ENCODE measurements at regions not wholly inside any gene's neighbourhood (a gene's known extent, or its start where the extent isn't known, plus 50 kb on each side); places are given as distances from the start of the nearest gene placed in this dataset.
"Not testable (repeated sequence)": the region's sequence is repeated elsewhere in the genome, so short reads cannot be mapped to it uniquely, and the experiment has no call there.

DNA sequence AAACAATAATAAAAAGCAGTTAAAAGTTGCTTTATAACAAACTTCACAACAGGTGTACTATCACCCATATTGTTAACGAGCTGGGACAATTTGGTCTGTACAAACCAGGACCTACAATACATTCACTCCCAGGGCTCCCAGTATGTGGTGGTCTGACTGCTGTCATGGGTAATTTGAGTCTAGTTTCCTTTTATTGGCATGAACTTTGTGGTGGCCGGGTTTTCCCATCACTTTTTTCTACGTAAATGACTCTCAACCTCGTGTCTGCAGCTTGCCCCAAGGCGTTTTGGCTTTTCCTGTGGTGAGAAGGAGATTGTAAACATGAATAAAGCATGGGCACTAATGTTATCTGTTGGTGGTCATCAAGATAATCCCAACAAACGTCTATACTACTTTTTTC, 118.7 kb upstream of the CDK6 start:
- 84 to 88% methylated on average over 4 to 6 of the region's 6 CpGs for WGBS, 2 experiments
- Histone ChIP-seq H3K4me3 (ENCODE audit: insufficient read depth, low read depth, low read length) (no peak overlapping the region), H3K36me3 (ENCODE audit: control insufficient read depth, insufficient read depth, low read length) (no peaks in the 10 kb centered on the region), H3K27ac (ENCODE audit: insufficient read depth, low read depth, low read length, poor library complexity, severe bottlenecking) (no peak overlapping the region), H3K4me1 (ENCODE audit: control insufficient read depth, insufficient read depth, low read length) (no peaks in the 10 kb centered on the region), H3K27me3 (ENCODE audit: control insufficient read depth, insufficient read depth, low read length, poor library complexity, severe bottlenecking) (no peaks in the 10 kb centered on the region), H3K9me3 (ENCODE audit: control insufficient read depth, low read length) (no peaks in the 10 kb centered on the region)

DNA sequence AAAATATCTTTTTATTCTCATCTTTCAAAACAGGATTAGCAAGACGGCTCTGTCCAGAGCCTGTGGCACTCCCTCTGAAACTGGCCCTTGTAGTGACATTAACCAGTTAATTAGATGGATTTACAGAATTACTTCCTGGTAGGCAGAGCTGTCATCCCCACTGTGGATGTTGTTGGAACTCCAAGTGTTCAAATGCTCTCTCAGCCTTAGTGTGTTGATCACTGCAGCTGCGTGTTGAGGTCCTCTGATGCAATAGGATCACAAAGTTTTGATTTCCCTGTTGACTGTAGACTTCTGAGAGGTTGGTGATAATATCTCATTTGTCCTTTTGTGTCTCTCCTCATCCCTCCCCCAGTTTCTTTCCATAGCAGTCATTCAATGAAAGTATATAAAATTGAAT, 117.3 kb upstream of the CDK6 start:
- no peak overlapping the region for H3K27ac ChIP-seq (ENCODE audit: insufficient read depth, low read depth, low read length, poor library complexity, severe bottlenecking)
- H3K4me1 ChIP-seq (ENCODE audit: control insufficient read depth, insufficient read depth, low read length) = no peaks in the 10 kb centered on the region
- no peaks in the 10 kb centered on the region for H3K9me3 ChIP-seq (ENCODE audit: control insufficient read depth, low read length)
- no peaks in the 10 kb centered on the region for H3K27me3 ChIP-seq (ENCODE audit: control insufficient read depth, insufficient read depth, low read length, poor library complexity, severe bottlenecking)
- 81 to 90% methylated on average over 2 of the region's 2 CpGs for WGBS, 2 experiments
- no peaks in the 10 kb centered on the region for H3K36me3 ChIP-seq (ENCODE audit: control insufficient read depth, insufficient read depth, low read length)
- no peak overlapping the region for H3K4me3 ChIP-seq (ENCODE audit: insufficient read depth, low read depth, low read length)

DNA sequence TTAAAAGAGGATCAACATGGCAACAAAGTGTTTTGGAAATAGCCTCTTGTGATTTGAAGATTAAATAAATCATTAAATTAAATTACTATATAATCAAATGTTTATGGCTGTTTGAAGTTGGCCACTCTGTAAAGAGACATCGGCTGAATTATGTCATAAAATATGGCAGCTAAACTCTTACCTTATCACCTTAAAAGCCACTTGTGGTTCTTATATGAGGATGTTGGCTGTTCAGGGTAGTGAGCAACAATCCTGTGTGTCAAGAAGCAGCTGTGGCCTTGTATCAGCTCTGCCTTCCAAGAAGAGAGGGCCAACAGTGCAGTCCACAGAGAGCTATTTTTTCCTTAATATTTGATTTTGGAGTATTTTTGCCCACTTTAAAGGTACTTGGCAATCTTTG, 113.4 kb upstream of the CDK6 start:
- Histone ChIP-seq H3K9me3 (ENCODE audit: control insufficient read depth, low read length) (no peaks in the 10 kb centered on the region), H3K4me1 (ENCODE audit: control insufficient read depth, insufficient read depth, low read length) (no peaks in the 10 kb centered on the region), H3K4me3 (ENCODE audit: insufficient read depth, low read depth, low read length) (no peak overlapping the region), H3K27me3 (ENCODE audit: control insufficient read depth, insufficient read depth, low read length, poor library complexity, severe bottlenecking) (no peaks in the 10 kb centered on the region), H3K27ac (ENCODE audit: insufficient read depth, low read depth, low read length, poor library complexity, severe bottlenecking) (no peak overlapping the region), H3K36me3 (ENCODE audit: control insufficient read depth, insufficient read depth, low read length) (no peaks in the 10 kb centered on the region)
- no CpG with 5 or more reads among the region's 1 CpG for WGBS, 2 experiments

DNA sequence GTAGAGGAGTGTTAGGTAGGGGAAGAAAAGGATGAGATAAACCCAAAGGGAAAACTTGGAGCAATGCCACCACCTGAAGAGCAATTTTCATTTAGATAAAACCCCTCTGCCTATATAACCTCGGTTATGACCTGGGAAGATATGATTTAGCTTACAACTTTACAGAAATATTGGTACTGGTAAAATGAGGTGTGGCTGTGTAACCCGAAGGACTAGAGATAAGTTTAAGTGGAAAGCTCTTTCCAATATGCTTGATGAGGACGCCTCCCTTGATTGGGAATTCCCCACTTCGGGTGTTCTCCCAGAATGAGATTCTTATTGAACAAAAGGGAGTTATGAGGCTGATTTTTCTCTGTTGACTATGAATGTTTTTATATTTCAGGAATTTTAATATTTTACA, 109.5 kb upstream of the CDK6 start:
- Histone ChIP-seq H3K9me3 (ENCODE audit: control insufficient read depth, low read length) (no peaks in the 10 kb centered on the region), H3K4me3 (ENCODE audit: insufficient read depth, low read depth, low read length) (no peak overlapping the region), H3K36me3 (ENCODE audit: control insufficient read depth, insufficient read depth, low read length) (no peaks in the 10 kb centered on the region), H3K27ac (ENCODE audit: insufficient read depth, low read depth, low read length, poor library complexity, severe bottlenecking) (no peak overlapping the region), H3K4me1 (ENCODE audit: control insufficient read depth, insufficient read depth, low read length) (no peaks in the 10 kb centered on the region), H3K27me3 (ENCODE audit: control insufficient read depth, insufficient read depth, low read length, poor library complexity, severe bottlenecking) (no peaks in the 10 kb centered on the region)
- WGBS, 2 experiments = 90 to 96% methylated on average over 3 to 4 of the region's 4 CpGs

DNA sequence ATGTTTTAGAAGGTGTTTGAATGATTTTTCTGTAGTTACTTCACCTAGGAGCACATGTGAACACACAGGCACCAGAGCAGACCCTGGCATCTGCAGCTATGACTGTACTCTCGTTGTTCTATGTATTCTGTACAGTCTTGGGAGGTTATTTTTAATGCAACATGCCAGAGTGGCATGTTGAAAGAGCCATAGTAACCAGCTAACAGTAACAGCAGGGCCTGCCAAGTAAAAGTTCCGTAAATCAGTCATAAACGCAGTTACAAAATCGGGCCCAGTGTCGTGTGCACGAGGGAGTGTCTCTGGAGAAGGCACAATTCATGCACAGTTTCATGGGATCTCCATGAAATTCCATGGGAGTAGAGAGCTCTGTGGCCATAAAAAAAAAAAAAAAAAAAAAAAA, 108.3 kb upstream of the CDK6 start:
- no peaks in the 10 kb centered on the region for H3K4me1 ChIP-seq (ENCODE audit: control insufficient read depth, insufficient read depth, low read length)
- no peak overlapping the region for H3K27ac ChIP-seq (ENCODE audit: insufficient read depth, low read depth, low read length, poor library complexity, severe bottlenecking)
- 93 to 96% methylated on average over 6 of the region's 6 CpGs for WGBS, 2 experiments
- H3K27me3 ChIP-seq (ENCODE audit: control insufficient read depth, insufficient read depth, low read length, poor library complexity, severe bottlenecking) = no peaks in the 10 kb centered on the region
- no peaks in the 10 kb centered on the region for H3K36me3 ChIP-seq (ENCODE audit: control insufficient read depth, insufficient read depth, low read length)
- no peak overlapping the region for H3K4me3 ChIP-seq (ENCODE audit: insufficient read depth, low read depth, low read length)
- H3K9me3 ChIP-seq (ENCODE audit: control insufficient read depth, low read length) = no peaks in the 10 kb centered on the region

GRCh38 chr7:92942706-92943105, 106.3 kb upstream of the CDK6 start:
- not testable (repeated sequence) for H3K9me3 ChIP-seq (ENCODE audit: control insufficient read depth, low read length)

DNA sequence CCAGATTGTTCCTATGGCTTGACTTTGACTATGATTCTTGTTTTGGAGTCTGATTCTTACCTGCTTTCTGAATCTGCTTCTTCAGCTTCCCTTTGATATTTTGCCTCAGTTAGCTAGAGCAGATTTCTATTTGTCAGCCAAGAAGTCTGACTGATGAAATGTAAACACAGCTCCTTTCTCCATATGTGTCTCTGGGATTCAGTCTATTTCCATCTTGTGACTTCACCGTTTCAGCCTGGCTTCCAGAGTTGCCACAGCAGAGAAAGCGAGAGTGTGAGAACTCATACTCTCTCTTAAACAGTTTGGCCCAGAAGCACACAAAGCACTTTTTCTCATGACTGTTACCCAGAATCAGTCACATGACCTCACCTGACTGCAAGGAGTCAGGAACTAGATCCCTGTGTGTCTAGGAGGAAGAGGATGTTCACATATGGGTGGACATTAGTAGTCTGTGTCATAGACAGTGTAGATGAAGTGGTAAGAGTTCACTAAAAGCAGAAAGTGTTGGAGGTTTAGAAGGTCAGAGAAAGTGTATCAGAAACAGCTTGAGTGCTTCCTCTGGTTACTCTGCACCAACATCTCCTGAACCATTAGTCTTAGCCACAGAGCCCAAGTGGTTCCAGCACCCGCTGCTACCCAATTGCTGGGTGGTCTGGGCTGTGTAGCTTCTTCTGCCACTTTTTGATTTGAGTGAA, 103.4 kb upstream of the CDK6 start:
- WGBS, 2 experiments = 94 to 98% methylated on average over 3 of the region's 3 CpGs
- H3K4me3 ChIP-seq (ENCODE audit: insufficient read depth, low read depth, low read length) = no peak overlapping the region
- no peaks in the 10 kb centered on the region for H3K9me3 ChIP-seq (ENCODE audit: control insufficient read depth, low read length)
- no peaks in the 10 kb centered on the region for H3K4me1 ChIP-seq (ENCODE audit: control insufficient read depth, insufficient read depth, low read length)
- no peaks in the 10 kb centered on the region for H3K27me3 ChIP-seq (ENCODE audit: control insufficient read depth, insufficient read depth, low read length, poor library complexity, severe bottlenecking)
- no peaks in the 10 kb centered on the region for H3K36me3 ChIP-seq (ENCODE audit: control insufficient read depth, insufficient read depth, low read length)
- H3K27ac ChIP-seq (ENCODE audit: insufficient read depth, low read depth, low read length, poor library complexity, severe bottlenecking) = no peak overlapping the region

More at GRCh38 chr7:92942706-92943105, 106.3 kb upstream of the CDK6 start:
- H3K4me1 ChIP-seq (ENCODE audit: control insufficient read depth, insufficient read depth, low read length); H3K27me3 ChIP-seq (ENCODE audit: control insufficient read depth, insufficient read depth, low read length, poor library complexity, severe bottlenecking); H3K4me3 ChIP-seq (ENCODE audit: insufficient read depth, low read depth, low read length); H3K27ac ChIP-seq (ENCODE audit: insufficient read depth, low read depth, low read length, poor library complexity, severe bottlenecking); H3K36me3 ChIP-seq (ENCODE audit: control insufficient read depth, insufficient read depth, low read length): not testable (repeated sequence)
- 100% methylated on average over 1 of the region's 1 CpG; no CpG with 5 or more reads in 1 of the 2 experiments for WGBS, 2 experiments

DNA sequence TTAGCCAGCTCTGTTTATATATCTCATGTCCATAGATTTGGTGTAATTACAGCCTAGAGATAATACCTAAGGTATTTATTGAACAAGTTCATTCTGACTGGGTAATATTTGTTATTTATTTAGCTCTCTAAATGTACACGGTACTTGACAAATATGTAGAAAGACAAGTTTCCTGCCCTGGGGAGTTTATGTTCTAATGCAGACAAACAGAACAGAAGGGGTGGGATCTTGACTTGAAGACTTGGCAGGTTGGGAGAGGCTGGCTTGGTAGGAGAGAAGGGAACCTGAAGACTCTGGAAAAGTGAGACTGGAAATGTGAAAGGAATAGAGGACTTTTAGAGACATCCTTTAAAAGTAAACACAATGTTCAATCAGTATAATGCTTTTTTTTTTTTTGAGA, 97.7 kb upstream of the CDK6 start:
- no peak overlapping the region for H3K4me3 ChIP-seq (ENCODE audit: insufficient read depth, low read depth, low read length)
- no peaks in the 10 kb centered on the region for H3K4me1 ChIP-seq (ENCODE audit: control insufficient read depth, insufficient read depth, low read length)
- 95 to 100% methylated on average over 1 of the region's 1 CpG for WGBS, 2 experiments
- H3K27me3 ChIP-seq (ENCODE audit: control insufficient read depth, insufficient read depth, low read length, poor library complexity, severe bottlenecking) = no peaks in the 10 kb centered on the region
- no peak overlapping the region for H3K27ac ChIP-seq (ENCODE audit: insufficient read depth, low read depth, low read length, poor library complexity, severe bottlenecking)
- no peaks in the 10 kb centered on the region for H3K36me3 ChIP-seq (ENCODE audit: control insufficient read depth, insufficient read depth, low read length)
- H3K9me3 ChIP-seq (ENCODE audit: control insufficient read depth, low read length) = no peaks in the 10 kb centered on the region

GRCh38 chr7:92932450-92932849, 96.1 kb upstream of the CDK6 start:
- no peaks in the 10 kb centered on the region for H3K9me3 ChIP-seq (ENCODE audit: control insufficient read depth, low read length)
- no peaks in the 10 kb centered on the region for H3K4me1 ChIP-seq (ENCODE audit: control insufficient read depth, insufficient read depth, low read length)
- H3K36me3 ChIP-seq (ENCODE audit: control insufficient read depth, insufficient read depth, low read length) = no peaks in the 10 kb centered on the region
- H3K27ac ChIP-seq (ENCODE audit: insufficient read depth, low read depth, low read length, poor library complexity, severe bottlenecking) = no peak overlapping the region
- no peaks in the 10 kb centered on the region for H3K27me3 ChIP-seq (ENCODE audit: control insufficient read depth, insufficient read depth, low read length, poor library complexity, severe bottlenecking)
- WGBS, 2 experiments = 88 to 89% methylated on average over 8 of the region's 8 CpGs
- H3K4me3 ChIP-seq (ENCODE audit: insufficient read depth, low read depth, low read length) = no peak overlapping the region

DNA sequence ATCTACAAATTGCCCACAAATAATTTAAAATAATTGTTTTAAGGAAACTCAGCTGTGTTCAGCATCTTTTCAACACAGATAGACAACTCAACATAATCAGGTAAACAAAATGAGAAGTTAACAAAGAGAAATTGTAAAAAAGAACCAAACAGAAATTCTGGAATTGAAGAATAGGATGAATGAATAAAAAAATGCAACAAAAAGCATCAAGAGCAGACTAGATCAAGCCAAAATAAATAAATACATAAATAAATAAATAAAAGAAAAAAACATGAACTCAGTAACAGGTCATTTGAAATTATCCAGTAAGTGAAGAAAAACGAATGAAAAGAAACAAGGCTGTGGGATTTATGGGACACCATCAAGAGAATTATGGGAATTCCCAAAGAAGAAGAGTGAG, 94.0 kb upstream of the CDK6 start:
- no peak overlapping the region for H3K27ac ChIP-seq (ENCODE audit: insufficient read depth, low read depth, low read length, poor library complexity, severe bottlenecking)
- peaks cover 10% of the 10 kb centered on the region for H3K4me1 ChIP-seq (ENCODE audit: control insufficient read depth, insufficient read depth, low read length)
- H3K9me3 ChIP-seq (ENCODE audit: control insufficient read depth, low read length) = no peaks in the 10 kb centered on the region
- H3K4me3 ChIP-seq (ENCODE audit: insufficient read depth, low read depth, low read length) = no peak overlapping the region
- H3K36me3 ChIP-seq (ENCODE audit: control insufficient read depth, insufficient read depth, low read length) = no peaks in the 10 kb centered on the region
- no peaks in the 10 kb centered on the region for H3K27me3 ChIP-seq (ENCODE audit: control insufficient read depth, insufficient read depth, low read length, poor library complexity, severe bottlenecking)
- 85 to 89% methylated on average over 1 of the region's 1 CpG for WGBS, 2 experiments

GRCh38 chr7:92926697-92927044, 90.3 kb upstream of the CDK6 start:
- 85 to 87% methylated on average over 8 of the region's 8 CpGs for WGBS, 2 experiments
- no peak overlapping the region for H3K27ac ChIP-seq (ENCODE audit: insufficient read depth, low read depth, low read length, poor library complexity, severe bottlenecking)
- no peak overlapping the region for H3K4me3 ChIP-seq (ENCODE audit: insufficient read depth, low read depth, low read length)

More at GRCh38 chr7:92926697-92927044, 90.3 kb upstream of the CDK6 start:
- peaks cover 10% of the 10 kb centered on the region for H3K4me1 ChIP-seq (ENCODE audit: control insufficient read depth, insufficient read depth, low read length)
- no peaks in the 10 kb centered on the region for H3K36me3 ChIP-seq (ENCODE audit: control insufficient read depth, insufficient read depth, low read length)
- no peaks in the 10 kb centered on the region for H3K9me3 ChIP-seq (ENCODE audit: control insufficient read depth, low read length)
- no peaks in the 10 kb centered on the region for H3K27me3 ChIP-seq (ENCODE audit: control insufficient read depth, insufficient read depth, low read length, poor library complexity, severe bottlenecking)

Data from ectodermal cell (in vitro differentiated cells).